ENCODE measurements at regions not wholly inside any gene's neighbourhood (a gene's known extent, or its start where the extent isn't known, plus 50 kb on each side); places are given as distances from the start of the nearest gene placed in this dataset.

DNA sequence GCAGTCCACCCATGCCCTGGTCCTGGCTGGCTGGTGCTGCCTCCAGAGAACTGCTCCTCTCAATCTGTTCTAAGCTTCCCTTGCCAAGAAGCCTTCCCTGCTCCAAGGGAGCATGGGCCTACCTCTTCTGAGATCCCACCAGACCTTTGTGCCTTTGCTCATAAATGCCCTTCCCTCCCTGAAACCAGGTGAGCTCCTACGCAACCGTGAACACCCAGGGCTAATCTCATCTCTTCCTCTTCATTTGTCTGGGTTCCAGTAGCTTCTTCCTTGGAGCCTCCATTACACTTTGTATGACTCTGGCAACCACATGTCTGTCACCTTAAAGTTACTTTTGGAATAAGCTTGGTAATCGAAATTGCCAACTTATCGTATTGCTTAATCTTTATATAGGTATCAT lies 270.6 kb downstream of the PBX3 start:
- Histone ChIP-seq H3K79me2 (ENCODE audit: control insufficient read depth, insufficient read depth, low read length) (no peaks in the 10 kb centered on the region), H2AFZ (ENCODE audit: low read length) (no peak overlapping the region), H3K4me3 (replicated peaks in 1 of 4; ENCODE audit: control extremely low read depth in 1 of 4, insufficient read depth in 1 of 4, low read depth in 3 of 4, low read length in 4 of 4) (no peak overlapping the region), H3K4me2 (ENCODE audit: extremely low read depth, insufficient read depth, low read length) (no peak overlapping the region), H3K27ac (ENCODE audit: insufficient read depth, low read length) (no peak overlapping the region), H4K20me1 (ENCODE audit: control insufficient read depth, extremely low read depth, insufficient read depth, low read length) (no peaks in the 10 kb centered on the region), H3K9me3 (ENCODE audit: control insufficient read depth, insufficient read depth, low read depth, low read length) (no peaks in the 10 kb centered on the region), H3K9ac (ENCODE audit: insufficient read depth, low read length) (no peak overlapping the region), H3K4me1 (ENCODE audit: control insufficient read depth, extremely low read depth, insufficient read depth, low read length) (no peaks in the 10 kb centered on the region), H3K27me3 (ENCODE audit: control insufficient read depth, insufficient read depth, low read length) (peaks cover 2% of the 10 kb centered on the region), H3K36me3 (ENCODE audit: control insufficient read depth, insufficient read depth, low read length) (no peaks in the 10 kb centered on the region)
- no peak for DNase-seq (ENCODE audit: low read depth in 2 of 2)
- TF ChIP-seq EZH2 (IDR thresholded peaks at IDR 0.05; ENCODE audit: low read length, missing control alignments), result no peak
- TF ChIP-seq, protein P1, sequence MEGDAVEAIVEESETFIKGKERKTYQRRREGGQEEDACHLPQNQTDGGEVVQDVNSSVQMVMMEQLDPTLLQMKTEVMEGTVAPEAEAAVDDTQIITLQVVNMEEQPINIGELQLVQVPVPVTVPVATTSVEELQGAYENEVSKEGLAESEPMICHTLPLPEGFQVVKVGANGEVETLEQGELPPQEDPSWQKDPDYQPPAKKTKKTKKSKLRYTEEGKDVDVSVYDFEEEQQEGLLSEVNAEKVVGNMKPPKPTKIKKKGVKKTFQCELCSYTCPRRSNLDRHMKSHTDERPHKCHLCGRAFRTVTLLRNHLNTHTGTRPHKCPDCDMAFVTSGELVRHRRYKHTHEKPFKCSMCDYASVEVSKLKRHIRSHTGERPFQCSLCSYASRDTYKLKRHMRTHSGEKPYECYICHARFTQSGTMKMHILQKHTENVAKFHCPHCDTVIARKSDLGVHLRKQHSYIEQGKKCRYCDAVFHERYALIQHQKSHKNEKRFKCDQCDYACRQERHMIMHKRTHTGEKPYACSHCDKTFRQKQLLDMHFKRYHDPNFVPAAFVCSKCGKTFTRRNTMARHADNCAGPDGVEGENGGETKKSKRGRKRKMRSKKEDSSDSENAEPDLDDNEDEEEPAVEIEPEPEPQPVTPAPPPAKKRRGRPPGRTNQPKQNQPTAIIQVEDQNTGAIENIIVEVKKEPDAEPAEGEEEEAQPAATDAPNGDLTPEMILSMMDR (conservative IDR thresholded peaks at IDR 0.05 in 1 of 2, IDR thresholded peaks at IDR 0.05 in 1 of 2; ENCODE audit: low read depth in 1 of 2, low read length in 2 of 2), result no peak

- H3K4me1 ChIP-seq (ENCODE audit: control insufficient read depth, extremely low read depth, insufficient read depth, low read length), result no peaks in the 10 kb centered on the region
- no peaks in the 10 kb centered on the region for H3K79me2 ChIP-seq (ENCODE audit: control insufficient read depth, insufficient read depth, low read length)
- no peaks in the 10 kb centered on the region for H3K9me3 ChIP-seq (ENCODE audit: control insufficient read depth, insufficient read depth, low read depth, low read length)
- no peak overlapping the region for H3K4me3 ChIP-seq (replicated peaks in 1 of 4; ENCODE audit: control extremely low read depth in 1 of 4, insufficient read depth in 1 of 4, low read depth in 3 of 4, low read length in 4 of 4)
- no peak overlapping the region for H3K4me2 ChIP-seq (ENCODE audit: extremely low read depth, insufficient read depth, low read length)
- no peaks in the 10 kb centered on the region for H3K36me3 ChIP-seq (ENCODE audit: control insufficient read depth, insufficient read depth, low read length)
- DNase-seq (ENCODE audit: low read depth in 2 of 2), result no peak
- no peak overlapping the region for H3K27ac ChIP-seq (ENCODE audit: insufficient read depth, low read length)
- no peaks in the 10 kb centered on the region for H4K20me1 ChIP-seq (ENCODE audit: control insufficient read depth, extremely low read depth, insufficient read depth, low read length)
- H3K27me3 ChIP-seq (ENCODE audit: control insufficient read depth, insufficient read depth, low read length), result peaks cover 2% of the 10 kb centered on the region
- no peak overlapping the region for H3K9ac ChIP-seq (ENCODE audit: insufficient read depth, low read length)
- no peak for TF ChIP-seq EZH2 (IDR thresholded peaks at IDR 0.05; ENCODE audit: low read length, missing control alignments)
- TF ChIP-seq, protein P1 (conservative IDR thresholded peaks at IDR 0.05 in 1 of 2, IDR thresholded peaks at IDR 0.05 in 1 of 2; ENCODE audit: low read depth in 1 of 2, low read length in 2 of 2), result no peak
- no peak overlapping the region for H2AFZ ChIP-seq (ENCODE audit: low read length)
These were observed 273.7 kb downstream of the PBX3 start for GRCh38 chr9:126020836-126021235.

GRCh38 chr9:126023962-126024361 lies 276.8 kb downstream of the PBX3 start:
- no peak overlapping the region for H3K9ac ChIP-seq (ENCODE audit: insufficient read depth, low read length)
- no peaks in the 10 kb centered on the region for H3K4me1 ChIP-seq (ENCODE audit: control insufficient read depth, extremely low read depth, insufficient read depth, low read length)
- H3K9me3 ChIP-seq (ENCODE audit: control insufficient read depth, insufficient read depth, low read depth, low read length), result no peaks in the 10 kb centered on the region
- no peaks in the 10 kb centered on the region for H4K20me1 ChIP-seq (ENCODE audit: control insufficient read depth, extremely low read depth, insufficient read depth, low read length)
- no peak overlapping the region for H3K4me3 ChIP-seq (replicated peaks in 1 of 4; ENCODE audit: control extremely low read depth in 1 of 4, insufficient read depth in 1 of 4, low read depth in 3 of 4, low read length in 4 of 4)
- H2AFZ ChIP-seq (ENCODE audit: low read length), result no peak overlapping the region
- DNase-seq (ENCODE audit: low read depth in 2 of 2), result no peak
- TF ChIP-seq EZH2 (IDR thresholded peaks at IDR 0.05; ENCODE audit: low read length, missing control alignments), result no peak
- TF ChIP-seq, protein P1 (conservative IDR thresholded peaks at IDR 0.05 in 1 of 2, IDR thresholded peaks at IDR 0.05 in 1 of 2; ENCODE audit: low read depth in 1 of 2, low read length in 2 of 2), result no peak
- H3K4me2 ChIP-seq (ENCODE audit: extremely low read depth, insufficient read depth, low read length), result no peak overlapping the region
- no peaks in the 10 kb centered on the region for H3K79me2 ChIP-seq (ENCODE audit: control insufficient read depth, insufficient read depth, low read length)
- peaks cover 2% of the 10 kb centered on the region for H3K27me3 ChIP-seq (ENCODE audit: control insufficient read depth, insufficient read depth, low read length)
- H3K36me3 ChIP-seq (ENCODE audit: control insufficient read depth, insufficient read depth, low read length), result no peaks in the 10 kb centered on the region
- H3K27ac ChIP-seq (ENCODE audit: insufficient read depth, low read length), result no peak overlapping the region

Data from fibroblast of lung (primary cell).